Tibial artery (tissue), 4 donors: ENCODE measurements at regions not wholly inside any gene's neighbourhood (a gene's known extent, or its start where the extent isn't known, plus 50 kb on each side); places are given as distances from the start of the nearest gene placed in this dataset.

Experiments used
- DNase-seq, 2 donors: peaks; one replicate each; pipeline ENCODE4 v3.0.0-alpha.2; 2019
- H3K27ac ChIP-seq, 2 donors: fragments of 200-600 bp; sonication (generic) in 1 of 2; 1 replicate in 1 of 2; 2 replicates in 1 of 2; pipeline ENCODE4 v1.5.1; 2018 to 2019; ENCODE audit warnings: mild to moderate bottlenecking in 1 of 2
- H3K27me3 ChIP-seq, 2 donors: fragments of 200-600 bp; sonication (generic) in 1 of 2; one replicate each; pipeline versions ENCODE4 v1.5.1 to v1.6.0; 2016 to 2019
- H3K36me3 ChIP-seq, 3 donors: fragments of 200-600 bp; sonication (generic) in 2 of 3; one replicate each; pipeline ENCODE4 v1.5.1; 2016 to 2019; ENCODE audit warnings: mild to moderate bottlenecking in 2 of 3
- H3K4me1 ChIP-seq, 4 donors: fragments of 200-600 bp; sonication (generic) in 2 of 4; 1 replicate in 3 of 4; 2 replicates in 1 of 4; pipeline ENCODE4 v1.5.1; 2016 to 2019
- H3K4me3 ChIP-seq, 2 donors: fragments of 200-600 bp; sonication (generic) in 1 of 2; 1 replicate in 1 of 2; 2 replicates in 1 of 2; pipeline ENCODE4 v1.5.1; 2018 to 2019; ENCODE audit warnings: mild to moderate bottlenecking in 2 of 2
- H3K9me3 ChIP-seq, 3 donors: fragments of 200-600 bp; sonication (generic) in 1 of 3; one replicate each; pipeline ENCODE4 v1.5.1; 2016 to 2019
- intact Hi-C: fragments of 100-400 bp; cut with DNase I; formaldehyde crosslinking; loops from one replicate; pipeline ENCODE4 v1.15.0; 2023; ENCODE audit warnings: low total_unique reads
- TF ChIP-seq, protein P1 (sequence below), 2 experiments: fragments of 200-600 bp in 1 of 2; fragments of 450-650 bp in 1 of 2; IDR thresholded peaks; one replicate each; pipeline ENCODE4 v1.5.1; 2017 to 2019; ENCODE audit warnings: antibody characterized with exemption in 2 of 2, mild to moderate bottlenecking in 1 of 2, moderate library complexity in 1 of 2

GRCh38 chr6:51268666-51269065 lies 450.0 kb downstream of the TFAP2B start:
- TF ChIP-seq, protein P1, sequence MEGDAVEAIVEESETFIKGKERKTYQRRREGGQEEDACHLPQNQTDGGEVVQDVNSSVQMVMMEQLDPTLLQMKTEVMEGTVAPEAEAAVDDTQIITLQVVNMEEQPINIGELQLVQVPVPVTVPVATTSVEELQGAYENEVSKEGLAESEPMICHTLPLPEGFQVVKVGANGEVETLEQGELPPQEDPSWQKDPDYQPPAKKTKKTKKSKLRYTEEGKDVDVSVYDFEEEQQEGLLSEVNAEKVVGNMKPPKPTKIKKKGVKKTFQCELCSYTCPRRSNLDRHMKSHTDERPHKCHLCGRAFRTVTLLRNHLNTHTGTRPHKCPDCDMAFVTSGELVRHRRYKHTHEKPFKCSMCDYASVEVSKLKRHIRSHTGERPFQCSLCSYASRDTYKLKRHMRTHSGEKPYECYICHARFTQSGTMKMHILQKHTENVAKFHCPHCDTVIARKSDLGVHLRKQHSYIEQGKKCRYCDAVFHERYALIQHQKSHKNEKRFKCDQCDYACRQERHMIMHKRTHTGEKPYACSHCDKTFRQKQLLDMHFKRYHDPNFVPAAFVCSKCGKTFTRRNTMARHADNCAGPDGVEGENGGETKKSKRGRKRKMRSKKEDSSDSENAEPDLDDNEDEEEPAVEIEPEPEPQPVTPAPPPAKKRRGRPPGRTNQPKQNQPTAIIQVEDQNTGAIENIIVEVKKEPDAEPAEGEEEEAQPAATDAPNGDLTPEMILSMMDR (IDR thresholded peaks at IDR 0.05): no peak
- no peak for DNase-seq
- H3K27me3 ChIP-seq: no peaks in the 10 kb centered on the region
- no peaks in the 10 kb centered on the region for H3K36me3 ChIP-seq
- no peaks in the 10 kb centered on the region for H3K9me3 ChIP-seq
- intact Hi-C loops: no loop called here
- H3K4me3 ChIP-seq: no peak overlapping the region
- no peak overlapping the region for H3K27ac ChIP-seq
- H3K4me1 ChIP-seq: no peaks in the 10 kb centered on the region

DNA sequence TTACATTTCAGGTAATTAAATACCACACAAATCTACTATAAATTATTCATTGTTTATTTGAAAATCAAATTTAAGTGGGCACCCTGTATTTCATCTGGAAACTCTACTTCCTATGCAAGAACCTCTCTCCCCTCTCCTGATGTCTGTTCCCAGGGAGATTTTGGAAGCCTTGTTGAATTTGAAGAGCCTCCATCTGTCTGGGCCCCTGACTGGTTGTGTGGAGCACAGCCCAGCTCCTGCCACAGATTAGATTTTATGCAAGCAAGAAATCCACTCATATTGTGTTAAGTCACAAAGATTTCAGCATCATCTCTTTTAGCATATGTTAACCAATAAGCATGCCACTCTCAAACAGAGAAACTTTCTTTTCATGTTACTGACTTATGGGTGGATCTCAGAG lies 451.2 kb downstream of the TFAP2B start:
- no peak overlapping the region for H3K4me3 ChIP-seq
- no peaks in the 10 kb centered on the region for H3K36me3 ChIP-seq
- no peak overlapping the region for H3K27ac ChIP-seq
- H3K9me3 ChIP-seq: no peaks in the 10 kb centered on the region
- intact Hi-C loops: no loop called here
- DNase-seq: no peak
- H3K4me1 ChIP-seq: no peaks in the 10 kb centered on the region
- TF ChIP-seq, protein P1 (IDR thresholded peaks at IDR 0.05): no peak
- no peaks in the 10 kb centered on the region for H3K27me3 ChIP-seq

GRCh38 chr6:51271615-51272014 lies 452.9 kb downstream of the TFAP2B start:
- intact Hi-C loops: no loop called here
- no peak overlapping the region for H3K27ac ChIP-seq
- no peak overlapping the region for H3K4me3 ChIP-seq
- TF ChIP-seq, protein P1 (IDR thresholded peaks at IDR 0.05): no peak
- H3K4me1 ChIP-seq: no peaks in the 10 kb centered on the region
- no peak for DNase-seq
- no peaks in the 10 kb centered on the region for H3K36me3 ChIP-seq
- no peaks in the 10 kb centered on the region for H3K27me3 ChIP-seq
- no peaks in the 10 kb centered on the region for H3K9me3 ChIP-seq

DNA sequence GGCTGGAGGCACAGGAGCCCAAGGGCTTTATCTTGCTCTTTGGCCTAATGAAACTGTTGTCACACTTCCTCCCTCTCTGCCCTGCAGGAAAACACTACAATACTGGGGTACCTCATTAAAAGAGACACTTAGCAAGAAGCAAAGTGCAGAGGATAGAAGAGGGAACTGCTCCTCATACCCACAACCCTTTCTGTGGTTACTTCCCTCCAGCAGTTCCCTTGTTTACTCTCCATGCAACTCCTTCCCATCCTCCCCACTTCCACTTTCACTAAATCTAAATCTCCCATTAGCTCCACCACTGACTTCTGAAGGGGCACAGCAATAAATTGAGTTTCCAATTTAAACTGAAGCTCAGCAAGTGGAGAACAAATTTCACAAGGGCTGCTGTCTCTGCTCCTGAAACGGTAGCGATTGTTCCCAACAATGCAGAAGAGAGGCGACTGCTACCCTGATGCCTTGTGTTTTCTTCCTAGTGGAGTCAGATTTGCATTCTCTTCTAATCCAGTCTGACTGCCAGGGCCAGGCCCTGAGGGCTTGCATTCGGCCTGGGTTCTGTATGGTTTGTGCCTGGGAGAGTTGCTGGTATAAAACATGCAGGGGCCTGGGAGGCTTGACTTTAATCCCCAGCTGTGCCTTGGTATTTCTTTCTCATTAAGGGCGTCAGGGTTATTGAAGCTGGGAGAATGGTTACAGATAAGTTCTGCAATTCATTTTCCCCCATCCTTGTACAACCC lies 454.7 kb downstream of the TFAP2B start:
- intact Hi-C loops: no loop called here
- TF ChIP-seq, protein P1 (IDR thresholded peaks at IDR 0.05): no peak
- Histone ChIP-seq H3K27me3 (no peaks in the 10 kb centered on the region), H3K9me3 (no peaks in the 10 kb centered on the region), H3K4me3 (no peak overlapping the region), H3K4me1 (no peaks in the 10 kb centered on the region), H3K27ac (no peak overlapping the region), H3K36me3 (no peaks in the 10 kb centered on the region)
- DNase-seq: no peak

- TF ChIP-seq, protein P1 (IDR thresholded peaks at IDR 0.05): no peak
- no peaks in the 10 kb centered on the region for H3K36me3 ChIP-seq
- no peak for DNase-seq
- no peaks in the 10 kb centered on the region for H3K27me3 ChIP-seq
- no peaks in the 10 kb centered on the region for H3K9me3 ChIP-seq
- intact Hi-C loops: no loop called here
- H3K4me1 ChIP-seq: no peaks in the 10 kb centered on the region
- no peak overlapping the region for H3K4me3 ChIP-seq
- H3K27ac ChIP-seq: no peak overlapping the region
These were observed 458.8 kb downstream of the TFAP2B start for GRCh38 chr6:51277474-51277873.

DNA sequence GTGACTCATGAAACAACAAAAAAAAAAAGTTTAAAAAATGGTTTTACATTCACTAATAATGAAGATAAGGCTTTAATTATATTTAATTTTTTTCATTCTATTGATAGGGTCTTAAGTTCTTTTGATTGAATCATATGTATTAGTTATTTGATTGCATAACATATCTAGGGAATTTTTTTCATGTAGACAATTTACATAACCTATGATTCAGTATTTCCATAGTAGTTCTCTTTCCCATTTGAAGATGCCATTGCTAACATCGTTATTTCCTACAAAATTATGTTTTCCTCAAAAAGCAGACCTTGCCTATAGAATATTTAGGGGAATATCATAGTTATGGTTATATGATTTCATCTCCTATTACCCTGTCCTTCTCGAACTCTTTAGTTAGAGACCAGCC lies 463.4 kb downstream of the TFAP2B start:
- intact Hi-C loops: no loop called here
- TF ChIP-seq, protein P1 (IDR thresholded peaks at IDR 0.05): no peak
- Histone ChIP-seq H3K27ac (no peak overlapping the region), H3K36me3 (no peaks in the 10 kb centered on the region), H3K4me1 (no peaks in the 10 kb centered on the region), H3K4me3 (no peak overlapping the region), H3K27me3 (no peaks in the 10 kb centered on the region), H3K9me3 (no peaks in the 10 kb centered on the region)
- DNase-seq: no peak
